D341Med (cell line): ENCODE measurements at regions not wholly inside any gene's neighbourhood (a gene's known extent, or its start where the extent isn't known, plus 50 kb on each side); places are given as distances from the start of the nearest gene placed in this dataset.
"Not testable (repeated sequence)": the region's sequence is repeated elsewhere in the genome, so short reads cannot be mapped to it uniquely, and the experiment has no call there.

Source experiments
- DNase-seq: peaks from one replicate; pipeline ENCODE4 v3.0.0; 2012; ENCODE audit warnings: low spot score

DNA sequence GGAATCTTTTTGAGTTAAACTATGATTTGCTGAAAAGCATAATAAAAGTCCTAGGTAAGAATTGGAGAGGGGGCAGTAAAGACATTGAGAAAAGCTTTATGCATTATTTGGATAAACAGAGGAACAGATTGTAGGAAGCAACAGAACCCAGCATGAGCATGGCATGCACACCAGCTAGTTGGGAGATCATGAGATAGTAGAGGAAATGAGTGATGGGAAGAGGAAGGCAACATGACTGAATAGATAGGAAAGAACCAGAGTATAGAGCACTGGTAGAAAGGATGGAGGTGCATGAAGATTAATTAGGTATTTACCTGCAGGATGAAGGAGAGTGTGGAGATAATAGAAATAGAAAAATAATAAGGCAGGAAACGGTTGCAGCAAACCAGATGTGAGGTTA is 248.5 kb upstream of the LMO3 start:
- no peak for DNase-seq

GRCh38 chr12:16849473-16849872 is 243.5 kb upstream of the LMO3 start:
- DNase-seq: no peak

DNA sequence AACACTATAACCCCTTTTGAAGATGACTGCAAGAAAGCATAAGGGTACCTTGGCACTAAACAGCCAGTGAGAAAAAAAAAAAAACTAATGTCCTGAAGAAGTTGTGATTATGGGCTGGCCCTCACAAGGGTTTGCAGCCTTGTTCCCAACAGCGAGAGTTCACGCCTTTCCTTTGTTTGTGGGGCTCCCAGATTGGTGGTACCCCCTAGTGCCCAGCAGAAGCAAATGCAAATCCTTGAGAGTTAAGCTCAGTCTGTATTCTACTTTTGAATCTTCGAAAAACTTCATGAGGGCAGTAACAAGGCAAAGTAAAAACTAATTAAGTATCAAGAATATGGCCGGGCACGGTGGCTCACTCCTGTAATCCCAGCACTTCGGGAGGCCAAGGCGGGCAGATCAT is 238.9 kb upstream of the LMO3 start:
- no peak for DNase-seq

DNA sequence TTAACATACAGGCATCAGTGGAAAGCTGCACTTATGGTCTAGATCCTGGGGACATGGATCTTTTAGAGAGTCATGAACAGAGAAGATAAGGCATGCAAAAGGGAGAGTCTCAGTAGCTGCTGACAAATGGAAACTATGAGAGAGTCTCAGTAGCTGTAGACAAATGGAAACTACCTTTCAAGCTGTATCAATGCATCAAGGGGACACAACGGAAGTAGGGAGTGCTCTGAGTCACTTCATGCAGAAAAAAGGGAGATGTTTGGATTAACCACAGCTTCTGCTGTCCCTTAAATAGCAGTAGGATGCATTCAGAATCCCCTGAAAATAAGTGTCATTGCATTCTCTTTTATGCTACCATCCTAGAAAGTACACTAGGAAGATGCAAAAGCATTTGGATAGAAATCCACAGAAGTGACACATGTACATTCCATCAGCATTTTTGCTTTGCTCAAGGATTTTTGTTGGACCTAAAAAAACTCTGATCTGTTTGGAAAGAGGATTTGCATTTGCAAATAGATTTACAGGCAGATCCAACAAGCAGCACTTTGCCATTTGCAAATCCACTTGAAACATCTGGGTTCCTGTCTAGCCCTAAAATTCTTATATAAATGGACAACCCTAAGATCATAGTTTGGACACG is 227.5 kb upstream of the LMO3 start:
- DNase-seq: no peak

DNA sequence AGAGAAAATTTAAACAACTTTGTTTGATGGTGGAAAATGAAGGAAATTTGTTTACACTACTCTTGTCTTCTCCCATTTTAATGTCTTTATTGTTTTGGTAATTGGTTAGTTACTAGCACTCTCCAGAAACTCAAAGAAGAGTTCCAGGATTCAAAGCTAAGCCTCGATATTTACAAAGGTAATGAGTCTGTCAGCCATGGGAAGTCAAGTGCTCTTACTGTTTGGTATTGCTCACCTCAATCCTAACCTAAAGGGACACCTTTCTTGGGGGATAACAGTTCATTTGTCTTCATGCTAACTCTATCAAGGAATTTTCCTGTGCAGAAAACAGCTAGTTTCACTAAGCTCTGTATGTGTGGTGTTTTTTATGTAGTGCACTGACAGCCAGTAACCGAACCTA is 222.9 kb upstream of the LMO3 start:
- no peak for DNase-seq

GRCh38 chr12:16807731-16808130 is 201.8 kb upstream of the LMO3 start:
- no peak for DNase-seq

DNA sequence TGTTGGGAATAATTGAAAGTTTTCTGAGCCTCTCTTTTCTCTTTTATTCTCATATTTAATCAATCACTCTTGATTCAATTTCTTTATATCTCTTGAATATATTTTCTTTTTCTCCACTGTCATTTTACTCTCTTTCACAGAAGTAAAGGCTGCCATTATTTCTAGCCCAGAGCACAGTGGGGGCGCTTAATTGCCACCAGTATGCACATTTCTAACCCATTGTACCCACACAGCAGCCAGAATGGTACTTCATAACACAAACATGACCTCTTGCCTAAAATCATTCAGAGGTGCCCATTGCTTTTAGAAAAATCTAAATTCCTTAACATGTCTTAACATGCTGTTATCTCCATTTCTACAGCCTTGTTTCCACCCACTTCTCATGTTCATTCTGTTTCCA is 190.2 kb upstream of the LMO3 start:
- no peak for DNase-seq

DNA sequence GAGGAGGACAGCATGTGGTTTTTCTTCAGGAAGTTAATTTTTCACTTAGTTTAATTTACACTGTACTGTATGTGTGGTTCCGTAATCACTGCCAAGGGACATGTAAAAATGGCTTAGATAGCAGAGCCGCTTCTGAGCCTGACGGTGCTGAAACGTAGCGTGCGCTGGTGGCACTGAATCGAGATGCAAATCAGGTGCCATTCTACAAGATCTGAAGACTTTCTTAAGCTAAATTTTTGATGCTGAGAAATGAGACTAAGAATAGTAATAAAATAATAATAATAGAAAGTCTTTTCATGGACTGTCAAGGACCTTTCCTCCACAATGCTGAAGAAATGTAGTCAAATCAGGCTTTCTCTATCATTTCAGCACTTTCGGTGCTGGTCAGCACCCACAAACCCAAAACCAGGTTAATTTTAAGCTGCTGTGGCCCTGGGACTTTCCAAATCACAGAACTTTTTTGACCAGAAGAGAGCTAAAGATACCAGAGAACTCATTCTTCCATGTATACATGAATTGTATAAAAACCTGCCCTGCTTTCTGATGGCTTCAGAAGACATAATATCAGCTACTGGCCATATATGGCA is 183.3 kb upstream of the LMO3 start:
- DNase-seq: no peak

DNA sequence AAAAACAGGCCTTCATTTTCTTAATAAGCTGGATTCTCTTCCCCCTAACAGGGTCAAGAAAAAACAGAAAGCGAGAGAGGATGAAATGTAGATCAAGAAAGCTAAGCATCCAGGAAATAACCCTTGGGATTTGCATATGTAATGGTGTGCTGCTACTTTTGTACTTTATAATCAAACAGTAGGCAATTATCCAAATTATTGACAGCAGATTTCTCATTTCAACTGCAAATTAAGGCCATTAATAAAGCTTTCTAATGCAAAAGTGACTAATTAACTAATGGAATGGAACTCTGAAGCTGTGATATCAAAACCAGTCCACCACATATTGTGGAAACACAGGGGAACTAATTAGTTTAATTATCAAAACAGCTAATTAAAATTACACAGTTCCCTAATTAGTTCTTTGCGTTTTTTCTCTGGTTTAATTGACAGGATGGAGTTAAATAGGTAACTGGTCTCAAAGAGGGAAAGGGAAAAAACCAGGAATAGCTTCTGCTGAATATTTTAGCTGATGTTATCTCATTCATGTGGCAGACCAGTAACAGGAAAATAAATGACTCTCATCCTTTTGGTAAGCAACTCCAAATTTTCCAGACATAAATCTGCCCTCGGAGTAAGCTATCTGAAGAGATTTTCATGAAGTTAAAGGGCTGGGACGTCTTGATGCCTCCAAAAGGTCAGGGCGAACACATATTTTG is 182.7 kb upstream of the LMO3 start:
- no peak for DNase-seq

- no peak for DNase-seq
Observed at GRCh38 chr12:16785953-16786352, 180.0 kb upstream of the LMO3 start.

DNA sequence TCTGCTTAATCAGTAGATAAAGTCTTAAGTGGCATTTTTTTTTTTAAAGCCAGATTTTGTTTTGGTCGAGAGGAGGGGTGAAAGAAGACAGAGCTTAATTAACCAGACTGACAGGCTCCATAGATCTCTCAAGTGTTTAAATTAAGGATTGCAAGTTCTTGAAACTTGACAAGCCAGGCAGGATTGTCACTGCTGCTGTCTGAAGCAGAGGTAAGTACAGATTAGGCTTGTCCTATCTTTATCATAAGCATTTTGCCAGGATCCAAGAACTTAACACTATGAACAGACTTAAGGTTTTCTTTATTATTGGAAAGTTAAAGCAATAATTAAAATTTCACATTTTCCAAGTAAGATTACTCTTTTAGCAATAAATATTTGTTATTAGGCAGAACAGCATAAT is 179.6 kb upstream of the LMO3 start:
- peak; percentile 43 for DNase-seq

- DNase-seq: not testable (repeated sequence)
Observed at GRCh38 chr12:16769129-16769528, 163.2 kb upstream of the LMO3 start.

GRCh38 chr12:16766736-16767135 is 160.8 kb upstream of the LMO3 start:
- DNase-seq: no peak

- DNase-seq: no peak
Observed at GRCh38 chr12:16763901-16764300, 157.9 kb upstream of the LMO3 start.

- peak; percentile 49 for DNase-seq
Observed at GRCh38 chr12:16756833-16757555, 151.0 kb upstream of the LMO3 start.

DNA sequence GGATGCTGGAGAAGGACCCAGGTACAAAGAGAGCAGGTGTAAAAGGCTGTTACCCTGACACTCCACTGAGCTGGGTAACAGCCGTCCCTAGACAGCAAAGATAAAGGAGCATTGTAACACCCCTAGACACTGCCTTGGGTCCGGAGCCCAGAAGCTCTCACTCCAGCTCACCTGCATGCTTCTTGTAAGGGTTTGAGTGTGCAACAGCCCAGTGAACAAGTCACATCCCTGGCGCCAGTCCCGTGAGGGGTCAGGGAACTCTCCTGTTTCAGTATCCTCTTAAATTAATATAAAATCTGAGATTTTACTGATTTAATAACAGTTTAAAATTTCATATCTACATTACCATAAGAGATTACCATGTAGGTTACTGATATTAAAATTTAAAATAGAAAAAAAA is 124.8 kb upstream of the LMO3 start:
- no peak for DNase-seq

DNA sequence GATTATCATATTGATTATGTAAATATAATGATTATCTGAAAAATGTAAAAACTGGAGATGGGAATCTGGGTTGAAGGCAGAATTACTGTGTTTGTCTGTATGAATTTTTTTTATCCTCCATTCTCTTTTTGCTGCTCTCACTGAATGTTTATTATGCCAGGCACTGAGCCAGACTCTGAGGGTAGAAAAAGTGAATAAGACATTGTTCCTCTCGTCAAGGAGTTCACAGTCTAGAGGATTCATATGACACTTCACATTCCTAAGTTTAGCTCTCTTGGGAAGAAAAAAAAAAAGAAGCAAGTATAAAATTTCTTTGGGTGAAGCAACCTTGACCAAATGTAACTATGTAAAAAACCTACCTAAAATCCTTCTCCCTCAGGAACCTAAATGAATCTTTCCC is 120.9 kb upstream of the LMO3 start:
- no peak for DNase-seq

DNA sequence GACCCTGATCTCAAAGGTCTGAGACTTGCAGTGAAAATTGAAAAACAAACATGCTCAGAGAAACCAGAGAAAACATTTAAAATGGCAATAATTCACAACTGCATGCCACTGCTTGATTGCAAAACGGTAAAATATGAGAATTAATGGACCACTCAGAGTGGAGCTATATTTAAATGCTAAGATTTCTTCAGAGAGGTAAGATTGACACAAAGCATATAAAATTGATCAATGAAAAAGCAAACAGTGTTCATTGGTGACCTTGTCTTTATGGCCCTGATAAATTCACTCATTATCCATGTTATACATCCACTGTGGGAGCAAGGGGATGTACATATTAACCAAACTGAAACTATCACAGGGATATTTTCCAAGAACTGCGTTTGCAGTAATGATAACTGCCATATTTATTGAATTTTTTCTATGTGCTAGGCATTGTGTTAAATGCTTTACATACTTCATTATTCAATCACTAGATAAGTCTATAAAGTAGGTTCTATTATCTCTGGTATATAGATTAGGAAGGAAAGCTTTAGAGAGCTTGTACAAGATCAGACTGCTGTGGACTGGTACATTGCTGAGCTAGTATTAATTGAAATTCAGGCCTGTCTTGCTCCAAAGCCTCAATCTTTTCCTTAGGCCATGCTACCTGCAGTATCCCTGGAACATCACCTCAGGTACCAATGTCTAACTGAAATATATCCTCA is 113.9 kb upstream of the LMO3 start:
- DNase-seq: no peak

DNA sequence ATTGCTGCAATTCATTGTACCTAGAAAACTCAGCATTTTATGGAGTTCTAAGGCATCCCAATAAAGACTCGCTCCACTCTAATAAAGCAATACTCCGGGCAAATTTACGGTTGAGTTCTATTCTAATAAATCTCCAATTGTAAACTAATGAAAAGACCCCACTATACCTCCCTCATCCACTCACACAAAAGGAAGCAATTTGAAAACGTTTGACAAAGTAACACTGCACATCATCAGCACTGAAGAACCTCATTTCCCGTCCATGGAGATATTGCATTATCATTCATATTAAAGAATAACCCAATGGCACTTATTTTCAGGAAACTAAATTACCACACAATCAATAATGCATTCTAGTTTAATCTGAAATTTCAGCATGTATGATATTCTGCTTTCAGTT is 111.0 kb upstream of the LMO3 start:
- no peak for DNase-seq

GRCh38 chr12:16692099-16692498 is 86.1 kb upstream of the LMO3 start:
- DNase-seq: no peak

GRCh38 chr12:16691624-16692023 is 85.7 kb upstream of the LMO3 start:
- DNase-seq: peak; percentile 20

- no peak for DNase-seq
Observed at GRCh38 chr12:16688200-16688599, 82.2 kb upstream of the LMO3 start.
